G401.6 (cell line): ENCODE measurements at regions not wholly inside any gene's neighbourhood (a gene's known extent, or its start where the extent isn't known, plus 50 kb on each side); places are given as distances from the start of the nearest gene placed in this dataset.
"Not testable (repeated sequence)": the region's sequence is repeated elsewhere in the genome, so short reads cannot be mapped to it uniquely, and the experiment has no call there.

Source experiments
- FAIRE-seq: peaks from 2 replicates; lab custom pipeline; 2012; peaks lifted over from hg19 to GRCh38; lab: Jason Lieb, UNC

- FAIRE-seq = no peak
Observed at GRCh38 chr3:160047876-160048275, 59.2 kb downstream of the IL12A start.

- no peak for FAIRE-seq
Observed at GRCh38 chr3:160049038-160049437, 60.4 kb downstream of the IL12A start.

- no peak for FAIRE-seq
Observed at GRCh38 chr3:160049565-160049964, 60.9 kb downstream of the IL12A start.

DNA sequence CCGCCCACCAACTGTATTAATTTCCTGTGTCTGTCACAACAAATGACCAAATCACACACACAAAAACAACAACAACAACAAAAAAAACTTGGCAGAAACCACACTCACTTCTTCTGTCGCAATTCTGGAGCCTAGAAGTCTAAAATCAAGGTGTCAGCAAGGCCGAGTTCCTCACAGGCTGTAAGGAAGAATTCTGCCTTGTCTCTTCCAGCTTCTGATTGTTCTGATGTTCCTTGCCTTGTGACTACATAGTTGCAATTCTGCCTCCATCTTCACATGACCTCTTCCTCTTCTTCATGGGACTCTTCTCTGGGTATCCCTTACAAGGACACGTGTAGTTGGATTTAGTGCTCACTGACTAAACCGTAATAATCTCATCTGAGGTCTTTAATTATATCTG lies 61.4 kb downstream of the IL12A start:
- no peak for FAIRE-seq

- no peak for FAIRE-seq
Observed at GRCh38 chr3:160052385-160053047, 63.9 kb downstream of the IL12A start.

DNA sequence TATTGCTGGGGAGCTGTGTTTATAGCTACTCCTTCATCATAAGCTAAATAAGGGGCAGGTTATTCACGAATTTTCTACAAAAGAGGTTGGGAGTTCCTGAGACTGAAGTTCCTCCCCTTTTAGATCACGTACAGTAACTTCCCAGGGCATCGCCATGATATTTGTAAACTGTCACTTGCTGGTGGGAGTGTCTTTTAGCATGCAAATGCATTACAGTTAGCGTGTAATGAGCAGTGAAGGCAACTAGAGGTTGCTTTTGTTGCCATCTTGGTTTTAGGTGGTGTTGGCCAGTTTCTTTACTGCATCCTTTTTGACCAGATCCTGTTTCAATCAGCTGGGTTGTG lies 64.4 kb downstream of the IL12A start:
- FAIRE-seq = no peak

GRCh38 chr3:160054862-160055261 lies 66.2 kb downstream of the IL12A start:
- FAIRE-seq = not testable (repeated sequence)

DNA sequence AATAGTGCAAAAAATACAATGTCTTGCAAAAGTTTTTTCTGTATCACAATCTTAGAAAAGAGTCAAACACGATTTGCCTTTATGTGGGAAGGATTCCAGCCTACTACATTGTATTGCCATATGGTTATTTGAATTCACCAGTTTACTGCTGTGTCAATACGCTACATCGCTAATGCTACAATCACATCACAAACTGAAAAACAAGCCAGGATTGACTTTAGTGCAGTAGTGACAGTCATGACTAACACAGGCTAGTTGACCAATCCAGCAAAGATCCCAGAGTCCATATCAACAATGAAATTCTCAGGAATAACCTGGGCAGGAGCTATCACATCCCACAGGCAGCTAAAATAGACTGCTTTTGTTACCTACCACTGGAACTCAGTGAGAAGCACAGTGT lies 67.0 kb downstream of the IL12A start:
- no peak for FAIRE-seq

- no peak for FAIRE-seq
Observed at GRCh38 chr3:160057331-160057730, 68.7 kb downstream of the IL12A start.

DNA sequence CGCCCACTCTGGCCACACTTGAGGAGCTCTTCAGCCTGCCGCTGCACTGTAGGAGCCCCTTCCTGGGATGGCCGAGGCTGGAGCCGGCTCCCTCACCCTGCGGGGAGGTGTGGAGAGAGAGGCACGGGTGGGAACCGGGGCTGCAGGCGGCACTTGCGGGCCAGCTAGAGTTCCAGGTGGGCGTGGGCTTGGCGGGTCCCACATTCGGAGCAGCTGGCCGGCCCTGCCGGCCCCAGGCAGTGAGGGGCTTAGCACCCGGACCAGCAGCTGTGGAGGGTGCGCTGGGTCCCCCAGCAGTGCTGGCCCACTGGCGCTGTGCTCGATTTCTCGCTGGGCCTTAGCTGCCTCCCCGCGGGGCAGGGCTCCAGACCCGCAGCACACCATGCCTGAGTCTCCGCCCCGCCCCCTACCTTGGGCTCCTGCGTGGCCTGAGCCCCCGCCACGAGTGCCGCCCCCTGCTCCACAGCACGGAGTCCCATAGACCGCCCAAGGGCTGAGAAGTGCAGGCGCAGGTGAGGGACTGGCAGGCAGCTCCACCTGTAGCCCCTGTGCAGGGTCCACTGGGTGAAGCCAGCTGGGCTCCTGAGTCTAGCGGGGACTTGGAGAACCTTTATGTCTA lies 71.9 kb downstream of the IL12A start:
- FAIRE-seq = no peak

DNA sequence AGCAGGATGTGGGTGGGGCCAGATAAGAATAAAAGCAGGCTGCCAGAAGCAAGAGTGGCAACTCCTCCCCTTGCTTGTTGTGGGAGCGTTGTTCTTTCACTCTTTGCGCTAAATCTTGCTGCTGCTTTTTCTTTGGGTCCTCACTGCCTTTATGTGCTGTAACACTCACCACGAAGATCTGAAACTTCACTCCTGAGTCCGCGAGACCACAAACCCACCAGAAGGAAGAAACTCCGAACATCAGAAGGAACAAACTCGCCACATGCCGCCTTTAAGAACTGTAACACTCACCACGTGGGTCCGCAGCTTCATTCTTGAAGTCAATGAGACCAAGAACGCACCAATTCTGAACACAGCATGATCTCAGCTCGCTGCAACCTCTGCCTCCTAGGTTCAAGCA lies 72.9 kb downstream of the IL12A start:
- FAIRE-seq = no peak

DNA sequence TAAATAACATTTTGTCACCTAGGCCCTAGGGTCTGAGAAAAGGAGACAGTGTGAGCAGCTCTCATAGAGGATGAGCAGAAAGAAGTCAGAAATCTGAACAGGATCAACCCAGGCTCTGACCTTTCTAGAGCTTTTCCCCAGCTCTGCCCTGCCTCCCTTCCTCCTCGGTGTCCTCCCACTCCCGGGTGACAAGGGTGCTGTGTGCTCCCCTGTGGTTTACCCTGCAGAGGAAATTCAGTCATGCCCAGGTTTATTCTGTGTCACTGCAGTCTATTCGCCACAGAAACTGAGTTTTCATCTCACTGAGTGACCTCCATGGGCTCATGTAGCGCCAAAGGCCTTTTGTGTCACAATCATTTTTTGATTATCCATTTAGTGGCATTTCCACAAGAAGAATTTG lies 76.6 kb downstream of the IL12A start:
- no peak for FAIRE-seq

DNA sequence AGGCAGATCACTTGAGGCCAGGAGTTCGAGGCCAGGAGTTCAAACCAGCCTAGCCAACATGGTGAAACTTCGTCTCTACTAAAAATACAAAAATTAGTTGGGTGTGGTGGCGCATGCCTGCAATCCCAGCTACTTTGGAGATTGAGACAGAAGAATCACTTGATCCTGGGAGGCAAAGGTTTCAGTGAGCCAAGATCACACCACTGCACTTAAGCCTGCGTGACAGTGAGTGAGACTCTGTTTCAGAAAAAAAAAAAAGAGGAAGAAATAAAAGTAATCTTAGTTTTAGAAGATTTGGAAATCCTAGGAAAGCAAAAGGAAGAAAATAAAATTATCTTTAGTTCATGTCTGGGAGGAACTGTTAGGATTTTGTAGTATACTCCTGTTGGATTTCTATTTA lies 77.2 kb downstream of the IL12A start:
- FAIRE-seq = no peak

DNA sequence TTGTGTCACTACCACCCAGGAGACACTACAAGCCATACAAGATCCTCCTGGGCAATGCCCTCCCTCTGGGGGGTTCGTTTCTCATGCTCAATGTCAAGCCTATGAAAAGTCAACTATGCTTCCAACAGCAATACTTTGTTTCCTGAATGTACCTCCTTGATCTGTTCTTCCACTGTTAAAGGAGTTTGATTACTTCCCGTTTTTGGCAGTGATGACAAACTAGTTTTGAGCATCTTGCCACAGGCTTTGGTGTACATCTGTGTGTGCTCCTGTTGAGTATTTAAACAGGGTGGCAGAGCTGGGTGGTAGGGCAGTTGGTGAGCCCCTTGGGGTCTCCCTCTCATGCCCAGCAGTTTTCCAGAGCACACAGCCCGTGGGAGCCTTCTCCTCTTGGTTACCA lies 81.4 kb downstream of the IL12A start:
- no peak for FAIRE-seq

GRCh38 chr3:160076519-160076918 lies 87.9 kb downstream of the IL12A start:
- FAIRE-seq = no peak

GRCh38 chr3:160078533-160078932 lies 89.9 kb downstream of the IL12A start:
- FAIRE-seq = no peak

GRCh38 chr3:160081958-160082533 lies 93.4 kb downstream of the IL12A start:
- no peak for FAIRE-seq

DNA sequence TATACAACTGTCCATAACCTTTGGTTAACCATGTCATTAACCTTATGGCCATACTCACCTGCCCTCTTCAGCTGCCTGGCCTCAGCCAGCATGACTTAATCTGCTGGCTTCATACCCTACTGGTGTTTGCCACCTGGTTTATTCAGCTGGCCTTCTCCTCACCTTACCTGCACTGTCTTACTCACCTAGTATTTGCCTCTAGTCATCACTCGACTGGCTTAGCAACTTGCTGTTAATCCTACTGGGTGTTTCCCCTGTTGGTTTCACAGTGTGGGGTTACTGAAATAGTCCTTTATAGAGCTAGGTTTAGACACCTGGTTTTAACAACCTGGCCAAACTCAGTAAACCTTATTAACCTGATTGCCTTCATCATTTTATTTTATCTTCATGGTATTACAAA lies 96.4 kb downstream of the IL12A start:
- FAIRE-seq = no peak

GRCh38 chr3:160088492-160089137 lies 100.0 kb downstream of the IL12A start:
- no peak for FAIRE-seq

- no peak for FAIRE-seq
Observed at GRCh38 chr3:160090653-160091052, 102.0 kb downstream of the IL12A start.

DNA sequence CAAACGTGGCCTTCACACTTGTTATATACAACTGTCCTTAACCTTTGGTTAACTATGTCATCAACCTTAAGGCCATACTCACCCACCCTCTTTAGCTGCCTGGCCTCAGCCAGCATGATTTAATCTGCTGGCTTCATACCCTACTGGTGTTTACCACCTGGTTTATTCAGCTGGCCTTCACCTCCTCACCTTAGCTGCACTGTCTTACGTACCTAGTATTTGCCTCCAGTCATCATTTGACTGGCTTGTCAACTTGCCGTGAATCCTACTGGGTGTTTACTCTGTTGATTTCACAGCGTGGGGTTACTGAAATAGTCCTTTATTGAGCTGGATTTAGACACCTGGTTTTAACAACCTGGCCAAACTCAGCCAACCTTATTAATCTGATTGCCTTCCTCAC lies 102.8 kb downstream of the IL12A start:
- FAIRE-seq = no peak

GRCh38 chr3:160092760-160093159 lies 104.1 kb downstream of the IL12A start:
- no peak for FAIRE-seq

DNA sequence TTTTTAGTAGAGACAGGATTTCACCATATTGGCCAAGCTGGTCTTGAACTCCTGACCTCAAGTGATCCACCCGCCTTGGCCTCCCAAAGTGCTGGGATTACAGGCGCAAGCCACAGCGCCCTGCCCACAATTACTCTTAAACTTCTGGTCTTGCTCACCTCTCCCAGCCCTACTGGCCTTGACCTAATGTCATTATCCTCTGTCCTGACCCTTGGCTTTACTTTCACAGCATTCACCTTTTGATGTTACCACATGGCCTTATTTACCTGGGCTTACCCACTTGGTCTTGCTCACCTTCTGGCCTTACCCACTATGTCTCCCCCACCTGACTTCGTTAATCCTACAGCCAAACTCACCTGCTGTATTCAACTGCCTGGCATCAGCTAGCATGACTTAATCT lies 105.9 kb downstream of the IL12A start:
- no peak for FAIRE-seq

DNA sequence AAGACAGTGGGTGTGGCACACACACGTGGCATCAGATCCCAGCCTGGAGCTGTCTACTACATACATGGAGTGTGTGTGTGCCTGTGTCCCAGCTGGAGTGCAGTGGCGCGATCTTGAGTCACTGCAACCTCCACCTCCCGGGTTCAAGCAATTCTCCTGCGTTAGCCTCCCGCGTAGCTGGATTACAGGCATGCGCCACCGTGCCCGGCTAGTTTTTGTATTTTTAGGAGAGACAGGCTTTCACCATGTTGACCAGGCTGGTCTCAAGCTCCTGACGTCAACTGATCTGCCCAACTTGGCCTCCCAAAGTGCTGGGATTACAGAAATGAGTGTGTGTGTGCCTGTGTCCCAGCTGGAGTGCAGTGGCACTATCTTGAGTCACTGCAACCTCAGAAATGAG lies 108.8 kb downstream of the IL12A start:
- no peak for FAIRE-seq
